ENCODE measurements at regions not wholly inside any gene's neighbourhood (a gene's known extent, or its start where the extent isn't known, plus 50 kb on each side); places are given as distances from the start of the nearest gene placed in this dataset.

GRCh38 chr2:136210822-136211221, 92.9 kb upstream of the CXCR4 start:
- no peak for ATAC-seq
- TF ChIP-seq CTCF (IDR thresholded peaks at IDR 0.05 in 4 of 5, conservative IDR thresholded peaks at IDR 0.05 in 1 of 5) (no peak), POLR2A (IDR thresholded peaks at IDR 0.05) (no peak)
- in situ Hi-C loops (cut with MboI; ENCODE audit: low sequenced_read_pairs in 4 of 4) (no loop called here), intact Hi-C loops (cut with DNase I; ENCODE audit: low total_unique reads) (no loop called here)
- Histone ChIP-seq H3K9me3 (no peaks in the 10 kb centered on the region), H3K36me3 (no peaks in the 10 kb centered on the region), H3K27me3 (no peaks in the 10 kb centered on the region), H3K27ac (no peak overlapping the region), H3K4me3 (no peak overlapping the region), H3K4me1 (no peaks in the 10 kb centered on the region)
- no peak for DNase-seq

- Histone ChIP-seq H3K9me3 (no peaks in the 10 kb centered on the region), H3K36me3 (no peaks in the 10 kb centered on the region), H3K4me1 (no peaks in the 10 kb centered on the region), H3K27ac (no peak overlapping the region), H3K4me3 (no peak overlapping the region), H3K27me3 (no peaks in the 10 kb centered on the region)
- in situ Hi-C loops (cut with MboI; ENCODE audit: low sequenced_read_pairs in 4 of 4) (no loop called here), intact Hi-C loops (cut with DNase I; ENCODE audit: low total_unique reads) (no loop called here)
- no peak for ATAC-seq
- no peak for DNase-seq
- no peak for TF ChIP-seq POLR2A (IDR thresholded peaks at IDR 0.05)
- no peak for TF ChIP-seq CTCF (IDR thresholded peaks at IDR 0.05 in 4 of 5, conservative IDR thresholded peaks at IDR 0.05 in 1 of 5)
These were observed 92.5 kb upstream of the CXCR4 start for GRCh38 chr2:136210455-136210805.

- Histone ChIP-seq H3K27ac (no peak overlapping the region), H3K36me3 (no peaks in the 10 kb centered on the region), H3K27me3 (no peaks in the 10 kb centered on the region), H3K4me1 (no peaks in the 10 kb centered on the region), H3K4me3 (no peak overlapping the region), H3K9me3 (no peaks in the 10 kb centered on the region)
- intact Hi-C loops (cut with DNase I; ENCODE audit: low total_unique reads), result no loop called here
- ATAC-seq (no peak), DNase-seq (no peak)
- TF ChIP-seq CTCF (IDR thresholded peaks at IDR 0.05 in 4 of 5, conservative IDR thresholded peaks at IDR 0.05 in 1 of 5) (no peak), POLR2A (IDR thresholded peaks at IDR 0.05) (no peak)
- in situ Hi-C loops (cut with MboI; ENCODE audit: low sequenced_read_pairs in 4 of 4), result no loop called here
These were observed 91.9 kb upstream of the CXCR4 start for GRCh38 chr2:136209561-136210454.

- H3K4me1 ChIP-seq, result no peaks in the 10 kb centered on the region
- no peak for DNase-seq
These were observed 90.9 kb upstream of the CXCR4 start for GRCh38 chr2:136208682-136209420.

More at GRCh38 chr2:136208682-136209420, 90.9 kb upstream of the CXCR4 start:
- no peaks in the 10 kb centered on the region for H3K9me3 ChIP-seq
- no peaks in the 10 kb centered on the region for H3K27me3 ChIP-seq
- intact Hi-C loops (cut with DNase I; ENCODE audit: low total_unique reads) (no loop called here), in situ Hi-C loops (cut with MboI; ENCODE audit: low sequenced_read_pairs in 4 of 4) (no loop called here)
- no peak overlapping the region for H3K4me3 ChIP-seq
- no peak for ATAC-seq
- TF ChIP-seq POLR2A (IDR thresholded peaks at IDR 0.05) (no peak), CTCF (IDR thresholded peaks at IDR 0.05 in 4 of 5, conservative IDR thresholded peaks at IDR 0.05 in 1 of 5) (no peak)
- H3K36me3 ChIP-seq, result no peaks in the 10 kb centered on the region
- H3K27ac ChIP-seq, result no peak overlapping the region
